ENCODE measurements at regions not wholly inside any gene's neighbourhood (a gene's known extent, or its start where the extent isn't known, plus 50 kb on each side); places are given as distances from the start of the nearest gene placed in this dataset.

DNA sequence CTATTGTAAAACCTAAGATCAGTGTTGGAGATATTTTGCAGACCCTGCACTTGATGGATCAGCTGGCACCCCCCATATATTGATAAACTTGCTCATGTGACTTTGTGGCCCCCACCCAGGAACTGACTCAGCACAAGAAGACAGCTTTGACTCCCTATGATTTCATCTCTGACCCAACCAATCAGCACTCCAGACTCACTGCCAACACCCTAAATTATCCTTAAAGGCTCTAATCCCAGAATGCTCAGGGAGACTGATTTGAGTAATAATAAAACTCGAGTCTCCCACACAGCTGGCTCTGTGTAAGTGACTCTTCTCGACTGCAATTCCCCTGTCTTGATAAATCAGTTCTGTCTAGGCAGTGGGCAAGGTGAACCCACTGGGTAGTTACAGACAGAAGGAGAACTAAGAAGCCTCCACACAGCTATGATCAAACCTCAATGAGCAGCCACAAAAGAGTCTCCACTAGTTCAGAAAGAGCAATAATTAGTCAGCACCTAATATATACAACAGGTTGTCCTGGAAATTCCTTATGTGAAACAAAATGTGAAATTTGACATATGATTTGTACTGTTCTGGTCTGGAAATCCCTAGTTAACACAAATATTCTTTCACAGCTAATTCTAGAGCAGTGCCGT lies 52.2 kb downstream of the ACTL7B start:
- Mint-ChIP-seq H3K4me1 (peaks cover 6% of the 10 kb centered on the region), H3K36me3 (ENCODE audit: low read depth) (no peaks in the 10 kb centered on the region), H3K27ac (no peak overlapping the region), H3K9me3 (no peaks in the 10 kb centered on the region), H3K4me3 (no peak overlapping the region), H3K27me3 (ENCODE audit: low read depth, poor library complexity) (peaks cover 10% of the 10 kb centered on the region)
- DNase-seq: no peak
- TF ChIP-seq, protein P1, sequence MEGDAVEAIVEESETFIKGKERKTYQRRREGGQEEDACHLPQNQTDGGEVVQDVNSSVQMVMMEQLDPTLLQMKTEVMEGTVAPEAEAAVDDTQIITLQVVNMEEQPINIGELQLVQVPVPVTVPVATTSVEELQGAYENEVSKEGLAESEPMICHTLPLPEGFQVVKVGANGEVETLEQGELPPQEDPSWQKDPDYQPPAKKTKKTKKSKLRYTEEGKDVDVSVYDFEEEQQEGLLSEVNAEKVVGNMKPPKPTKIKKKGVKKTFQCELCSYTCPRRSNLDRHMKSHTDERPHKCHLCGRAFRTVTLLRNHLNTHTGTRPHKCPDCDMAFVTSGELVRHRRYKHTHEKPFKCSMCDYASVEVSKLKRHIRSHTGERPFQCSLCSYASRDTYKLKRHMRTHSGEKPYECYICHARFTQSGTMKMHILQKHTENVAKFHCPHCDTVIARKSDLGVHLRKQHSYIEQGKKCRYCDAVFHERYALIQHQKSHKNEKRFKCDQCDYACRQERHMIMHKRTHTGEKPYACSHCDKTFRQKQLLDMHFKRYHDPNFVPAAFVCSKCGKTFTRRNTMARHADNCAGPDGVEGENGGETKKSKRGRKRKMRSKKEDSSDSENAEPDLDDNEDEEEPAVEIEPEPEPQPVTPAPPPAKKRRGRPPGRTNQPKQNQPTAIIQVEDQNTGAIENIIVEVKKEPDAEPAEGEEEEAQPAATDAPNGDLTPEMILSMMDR (IDR thresholded peaks at IDR 0.05): no peak

DNA sequence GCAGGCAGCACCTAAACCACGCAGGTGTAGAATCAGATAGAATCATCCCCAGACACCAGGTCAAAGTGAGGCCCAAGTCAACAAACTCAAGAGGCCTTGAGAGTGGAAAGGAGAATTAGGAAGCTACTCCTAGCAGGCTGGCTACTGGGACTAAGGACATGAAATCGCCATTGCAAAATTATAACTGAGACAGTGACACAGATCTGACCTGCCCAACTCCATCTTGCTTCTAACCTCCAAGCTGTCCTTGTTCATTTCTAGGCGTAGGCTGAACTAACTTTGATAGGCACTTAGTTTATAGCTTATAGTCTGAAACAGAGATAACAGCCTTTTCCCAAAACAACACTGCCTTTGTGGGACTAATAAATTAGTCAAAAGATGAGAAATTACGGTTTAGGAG lies 52.8 kb downstream of the ACTL7B start:
- Mint-ChIP-seq H3K4me3 (no peak overlapping the region), H3K27ac (no peak overlapping the region), H3K4me1 (peaks cover 6% of the 10 kb centered on the region), H3K27me3 (ENCODE audit: low read depth, poor library complexity) (peaks cover 10% of the 10 kb centered on the region), H3K9me3 (no peaks in the 10 kb centered on the region), H3K36me3 (ENCODE audit: low read depth) (no peaks in the 10 kb centered on the region)
- no peak for DNase-seq
- TF ChIP-seq, protein P1 (IDR thresholded peaks at IDR 0.05): no peak

DNA sequence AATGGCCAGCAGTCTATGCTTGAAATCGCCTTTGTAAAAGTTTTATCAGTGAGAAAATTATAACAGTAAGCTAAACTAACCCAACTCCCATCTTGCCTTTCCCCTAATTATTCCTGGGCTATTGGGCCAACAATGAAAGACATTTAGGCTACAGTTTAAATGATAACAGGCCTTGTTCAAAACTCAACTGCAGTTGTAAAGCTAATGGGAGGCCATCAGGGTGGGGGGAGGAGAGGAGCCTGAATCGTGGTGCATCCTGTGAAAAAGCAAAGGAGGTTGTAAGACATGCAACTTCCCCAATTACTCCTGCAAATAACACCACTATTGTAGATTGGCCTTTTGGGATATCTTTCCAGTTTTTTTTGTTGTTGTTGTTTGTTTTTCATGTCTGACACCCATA lies 53.8 kb downstream of the ACTL7B start:
- no peak for DNase-seq
- Mint-ChIP-seq H3K4me1 (peaks cover 6% of the 10 kb centered on the region), H3K9me3 (no peaks in the 10 kb centered on the region), H3K27me3 (ENCODE audit: low read depth, poor library complexity) (peaks cover 5% of the 10 kb centered on the region), H3K27ac (no peak overlapping the region), H3K36me3 (ENCODE audit: low read depth) (no peaks in the 10 kb centered on the region), H3K4me3 (no peak overlapping the region)
- TF ChIP-seq, protein P1 (IDR thresholded peaks at IDR 0.05): no peak

DNA sequence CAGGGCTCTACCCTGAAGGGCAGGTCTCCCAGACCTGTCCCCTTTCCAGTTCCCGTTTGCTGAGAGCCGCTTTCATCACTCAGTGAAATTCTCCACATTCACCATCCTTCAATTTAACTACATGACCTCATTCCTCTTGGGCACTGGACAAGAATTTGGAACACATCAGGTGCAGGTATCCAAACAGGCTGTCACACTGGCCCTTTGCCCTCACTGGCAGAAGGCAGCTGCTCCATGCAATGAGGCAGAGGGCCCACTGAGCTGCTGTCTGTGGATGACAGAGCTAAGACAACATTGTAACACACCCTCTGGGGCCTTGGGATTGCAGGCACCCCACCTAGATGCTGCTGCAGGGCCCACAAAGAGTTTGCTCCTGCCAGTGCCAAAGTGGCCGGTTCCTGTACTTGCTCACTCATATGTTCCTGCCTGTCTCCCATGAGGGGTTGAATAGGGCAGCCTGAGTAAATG lies 55.1 kb downstream of the ACTL7B start:
- Mint-ChIP-seq H3K27me3 (ENCODE audit: low read depth, poor library complexity) (no peaks in the 10 kb centered on the region), H3K36me3 (ENCODE audit: low read depth) (no peaks in the 10 kb centered on the region), H3K4me3 (no peak overlapping the region), H3K4me1 (peaks cover 6% of the 10 kb centered on the region), H3K27ac (no peak overlapping the region), H3K9me3 (no peaks in the 10 kb centered on the region)
- TF ChIP-seq, protein P1 (IDR thresholded peaks at IDR 0.05): no peak
- DNase-seq: no peak

DNA sequence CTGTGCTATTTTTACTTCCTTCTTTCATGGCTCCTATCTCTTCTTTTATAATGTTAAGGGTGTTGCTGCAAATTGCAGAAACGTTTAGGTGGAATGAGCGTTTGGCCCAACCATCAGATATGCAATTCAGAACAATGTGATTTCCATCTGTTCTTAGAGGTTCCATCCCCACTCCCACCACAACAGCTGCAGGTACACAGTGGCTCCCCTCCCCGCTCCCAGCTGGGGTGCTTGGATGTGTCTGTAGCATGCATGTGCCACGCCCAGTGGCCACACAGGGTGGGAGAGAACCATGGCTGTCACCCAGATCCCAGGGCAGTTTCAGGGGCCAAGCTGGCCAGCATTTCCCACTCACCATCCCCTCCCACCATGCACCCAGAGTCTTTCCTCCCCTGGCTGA lies 62.2 kb downstream of the ACTL7B start:
- Mint-ChIP-seq H3K36me3 (ENCODE audit: low read depth) (peaks cover 5% of the 10 kb centered on the region), H3K27ac (peak overlapping the region; percentile 62), H3K27me3 (ENCODE audit: low read depth, poor library complexity) (peaks cover 5% of the 10 kb centered on the region), H3K4me3 (no peak overlapping the region), H3K4me1 (no peaks in the 10 kb centered on the region), H3K9me3 (peaks cover 34% of the 10 kb centered on the region)
- TF ChIP-seq, protein P1 (IDR thresholded peaks at IDR 0.05): no peak
- no peak for DNase-seq

DNA sequence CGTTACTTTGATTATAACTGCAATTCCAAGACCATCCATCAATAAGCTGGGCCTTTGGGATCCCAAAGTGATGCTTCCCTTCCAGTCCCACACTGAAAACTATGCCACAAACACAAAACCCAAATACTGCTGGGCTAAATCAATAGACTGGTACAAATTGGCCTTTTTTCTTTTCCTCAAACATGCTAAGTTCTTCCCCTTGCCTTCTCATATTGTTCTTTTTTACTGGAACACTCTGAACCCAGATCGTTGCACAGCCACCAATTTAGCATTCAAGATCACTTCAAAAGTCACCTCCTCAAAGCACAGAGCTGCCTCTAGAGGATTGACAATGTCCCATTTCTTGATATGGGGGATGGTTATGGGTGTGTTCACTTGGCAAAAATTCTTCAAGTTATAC lies 66.0 kb downstream of the ACTL7B start:
- Mint-ChIP-seq H3K9me3 (peaks cover 34% of the 10 kb centered on the region), H3K4me1 (peaks cover 13% of the 10 kb centered on the region), H3K27ac (no peak overlapping the region), H3K4me3 (no peak overlapping the region), H3K27me3 (ENCODE audit: low read depth, poor library complexity) (peaks cover 8% of the 10 kb centered on the region), H3K36me3 (ENCODE audit: low read depth) (peaks cover 5% of the 10 kb centered on the region)
- TF ChIP-seq, protein P1 (IDR thresholded peaks at IDR 0.05): no peak
- DNase-seq: no peak

Data from nephron progenitor cell (in vitro differentiated cells).